Endodermal cell (in vitro differentiated cells): ENCODE measurements at regions not wholly inside any gene's neighbourhood (a gene's known extent, or its start where the extent isn't known, plus 50 kb on each side); places are given as distances from the start of the nearest gene placed in this dataset.
"Not testable (repeated sequence)": the region's sequence is repeated elsewhere in the genome, so short reads cannot be mapped to it uniquely, and the experiment has no call there.

Experiments
- DNase-seq: peaks from one replicate; pipeline ENCODE4 v3.0.0-alpha.2; 2017
- H3K27ac ChIP-seq: 2 replicates; pipeline ENCODE4 v1.5.1; 2013; ENCODE audit warnings: mild to moderate bottlenecking, low read depth, low read length, moderate library complexity
- H3K27me3 ChIP-seq: 2 replicates; pipeline ENCODE4 v1.6.1; 2013; ENCODE audit warnings: mild to moderate bottlenecking, low read length, moderate library complexity; ENCODE audit not compliant: insufficient read depth, control insufficient read depth, poor library complexity, severe bottlenecking
- H3K36me3 ChIP-seq: 2 replicates; pipeline ENCODE4 v1.7.0; 2013; ENCODE audit warnings: mild to moderate bottlenecking, low read length, moderate library complexity; ENCODE audit not compliant: control insufficient read depth, insufficient read depth
- H3K4me1 ChIP-seq: one replicate; pipeline ENCODE4 v1.7.0; 2013; ENCODE audit warnings: low read length; ENCODE audit not compliant: control insufficient read depth, insufficient read depth
- H3K4me3 ChIP-seq: 2 replicates; pipeline ENCODE4 v1.5.1; 2013; ENCODE audit warnings: mild to moderate bottlenecking, low read length, moderate library complexity
- H3K9ac ChIP-seq: 2 replicates; pipeline ENCODE4 v1.6.1; 2013; ENCODE audit warnings: mild to moderate bottlenecking, low read length, moderate library complexity; ENCODE audit not compliant: poor library complexity, severe bottlenecking; ENCODE audit errors: extremely low read depth
- H3K9me3 ChIP-seq: 2 replicates; pipeline ENCODE4 v1.6.1; 2013; ENCODE audit warnings: mild to moderate bottlenecking, low read length, moderate library complexity; ENCODE audit not compliant: control insufficient read depth
- H3K27ac Mint-ChIP-seq: 2 replicates; pipeline ENCODE4 v1.8.0; 2020; ENCODE audit warnings: mixed read lengths
- H3K27me3 Mint-ChIP-seq: 2 replicates; pipeline ENCODE4 v1.8.0; 2021; ENCODE audit warnings: mild to moderate bottlenecking, mixed read lengths; ENCODE audit not compliant: insufficient read depth
- H3K36me3 Mint-ChIP-seq: 2 replicates; pipeline ENCODE4 v1.8.0; 2020; ENCODE audit warnings: low read depth, mixed read lengths
- H3K4me1 Mint-ChIP-seq: 2 replicates; pipeline ENCODE4 v1.8.0; 2020; ENCODE audit warnings: mixed read lengths
- H3K4me3 Mint-ChIP-seq: 2 replicates; pipeline ENCODE4 v1.8.0; 2020; ENCODE audit warnings: mild to moderate bottlenecking, moderate library complexity, mixed read lengths
- H3K9me3 Mint-ChIP-seq: 2 replicates; pipeline ENCODE4 v1.8.0; 2020; ENCODE audit warnings: mild to moderate bottlenecking, mixed read lengths
- WGBS, 2 experiments: methylation state at CpG; one replicate each; pipeline versions ENCODE4 v1.1.5 to v1.1.7; 2013; ENCODE audit warnings: missing lambda C conversion rate in 2 of 2, mixed read lengths in 1 of 2; ENCODE audit not compliant: insufficient coverage in 1 of 2, insufficient read length in 1 of 2; 5-methylcytosine and 5-hydroxymethylcytosine counted together

DNA sequence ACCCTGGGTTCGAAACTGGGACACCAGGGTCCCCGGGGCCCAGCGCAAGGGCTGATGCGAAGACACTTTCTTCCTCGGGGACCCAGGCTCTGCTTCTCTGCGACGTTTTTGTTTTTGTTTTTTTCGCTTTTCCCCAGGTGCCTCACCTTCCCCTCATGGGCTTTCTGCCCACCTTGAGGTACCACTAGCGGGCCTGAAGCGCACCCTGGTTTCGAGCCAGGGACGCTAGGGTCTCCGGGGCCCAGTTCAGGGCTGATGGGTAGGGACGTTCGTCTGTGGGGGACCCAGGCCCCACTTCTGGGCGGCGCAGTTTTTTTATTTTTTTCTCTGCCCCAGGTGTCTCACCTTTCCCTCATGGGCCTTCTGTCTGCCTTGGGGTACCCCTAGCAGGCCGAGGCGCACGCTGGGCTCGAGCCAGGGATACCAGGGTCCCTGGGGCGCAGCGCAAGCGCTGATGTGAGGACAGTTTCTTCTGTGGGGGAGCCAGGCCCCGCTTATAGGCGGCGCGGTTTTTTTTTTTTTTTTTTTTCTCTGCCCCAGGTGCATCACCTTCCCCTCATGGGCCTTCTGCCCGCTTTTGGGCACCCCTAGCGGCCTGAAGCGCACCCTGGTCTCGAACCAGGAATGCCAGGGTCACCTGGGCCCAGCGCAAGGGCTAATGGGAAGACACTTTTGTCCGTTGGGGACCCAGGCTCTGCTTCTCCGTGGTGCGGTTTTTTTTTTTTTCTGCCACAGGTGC is 166.8 kb upstream of the ZNG1F start:
- H3K4me3 Mint-ChIP-seq, H3K4me3 ChIP-seq, H3K36me3 ChIP-seq, H3K27me3 ChIP-seq, H3K4me1 ChIP-seq, H3K27ac Mint-ChIP-seq, H3K36me3 Mint-ChIP-seq, H3K27me3 Mint-ChIP-seq, H3K9me3 ChIP-seq, H3K27ac ChIP-seq, H3K4me1 Mint-ChIP-seq, DNase-seq, H3K9ac ChIP-seq: not testable (repeated sequence)
- 100% methylated on average over 2 of the region's 36 CpGs; no CpG with 5 or more reads in 1 of the 2 experiments for WGBS, 2 experiments
- peaks cover 15% of the 10 kb centered on the region for H3K9me3 Mint-ChIP-seq

DNA sequence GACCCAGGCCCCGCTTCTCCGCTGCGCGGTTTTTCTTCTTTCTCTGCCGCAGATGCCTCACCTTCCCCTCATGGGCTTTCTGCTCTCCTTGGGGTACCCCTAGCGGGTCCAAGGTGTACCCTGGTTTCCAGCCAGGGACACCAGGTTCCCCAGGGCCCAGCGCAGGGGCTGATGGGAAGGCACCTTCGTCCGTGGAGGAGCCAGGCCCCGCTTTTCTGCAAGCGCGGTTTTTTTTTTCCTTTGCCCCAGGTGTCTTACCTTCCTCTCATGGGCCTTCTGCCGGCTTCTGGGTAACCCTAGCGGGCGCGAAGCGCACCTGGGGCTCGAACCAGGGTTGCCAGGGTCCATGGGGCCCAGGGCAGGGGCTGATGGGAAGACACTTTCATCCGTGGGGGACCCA is 165.9 kb upstream of the ZNG1F start:
- H3K27me3 ChIP-seq, H3K9ac ChIP-seq, H3K27ac ChIP-seq, H3K36me3 Mint-ChIP-seq, H3K4me1 ChIP-seq, H3K27ac Mint-ChIP-seq, H3K9me3 ChIP-seq, H3K4me3 Mint-ChIP-seq, DNase-seq, H3K4me1 Mint-ChIP-seq, H3K4me3 ChIP-seq, H3K36me3 ChIP-seq, H3K27me3 Mint-ChIP-seq: not testable (repeated sequence)
- no CpG with 5 or more reads among the region's 19 CpGs for WGBS, 2 experiments
- peaks cover 15% of the 10 kb centered on the region for H3K9me3 Mint-ChIP-seq

DNA sequence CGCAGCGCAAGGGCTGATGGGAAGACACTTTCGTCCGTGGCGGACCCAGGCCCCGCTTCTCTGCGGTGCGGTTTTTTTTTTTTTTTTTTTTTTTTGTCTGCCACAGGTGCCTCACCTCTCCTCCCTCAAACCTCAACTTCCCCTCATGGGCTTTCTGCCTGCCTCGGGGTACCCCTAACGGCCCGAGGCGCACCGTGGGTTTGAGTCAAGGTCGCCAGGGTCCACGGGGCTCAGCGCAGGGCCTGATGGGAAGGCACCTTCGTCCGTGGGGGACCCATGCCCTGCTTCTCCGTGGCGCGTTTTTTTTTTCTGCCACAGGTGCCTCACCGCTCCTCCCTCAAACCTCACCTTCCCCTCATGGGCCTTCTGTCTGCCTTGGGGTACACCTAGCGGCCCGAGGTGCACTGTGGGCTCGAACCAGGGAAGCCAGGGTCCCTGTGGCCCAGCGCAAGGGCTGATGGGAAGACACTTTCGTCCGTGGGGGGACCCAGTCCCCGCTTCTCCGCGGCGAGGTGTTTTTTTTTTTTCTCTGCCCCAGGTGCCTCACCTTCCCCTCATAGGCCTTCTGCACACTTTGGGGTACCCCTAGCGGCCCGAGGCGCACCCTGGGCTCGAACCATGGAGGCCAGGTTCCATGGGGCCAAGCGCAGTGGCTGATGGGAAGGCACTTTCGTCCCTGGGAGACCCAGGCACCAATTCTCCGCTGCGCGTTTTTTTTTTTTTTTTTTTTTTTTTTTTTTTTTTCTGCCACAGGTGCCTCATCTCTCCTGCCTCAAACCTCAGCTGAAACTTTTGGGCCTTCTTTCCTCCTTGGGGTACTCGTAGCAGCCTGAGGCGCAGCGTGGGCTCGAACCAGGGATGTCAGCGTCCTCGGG is 165.2 kb upstream of the ZNG1F start:
- not testable (repeated sequence) for H3K36me3 Mint-ChIP-seq

DNA sequence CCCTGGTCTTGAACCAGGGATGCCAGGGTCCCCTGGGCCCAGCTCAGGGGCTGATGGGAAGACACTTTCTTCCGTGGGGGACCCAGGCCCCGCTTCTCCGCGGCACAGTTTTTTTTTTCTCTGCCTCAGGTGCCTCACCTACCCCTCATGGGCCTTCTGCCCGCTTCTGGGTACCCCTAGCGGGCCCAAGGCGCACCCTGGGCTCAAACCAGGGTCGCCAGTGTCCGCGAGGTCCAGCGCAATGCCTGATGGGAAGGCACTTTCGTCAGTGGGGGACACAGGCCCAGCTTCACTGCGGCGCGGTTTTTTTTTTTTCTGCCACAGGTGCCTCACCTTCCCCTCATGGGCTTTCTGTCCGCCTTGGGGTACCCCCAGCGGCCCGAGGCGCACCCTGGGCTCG is 163.9 kb upstream of the ZNG1F start:
- H3K27ac ChIP-seq, H3K27me3 Mint-ChIP-seq, H3K9me3 ChIP-seq, H3K4me1 Mint-ChIP-seq, H3K27me3 ChIP-seq, H3K9ac ChIP-seq, H3K36me3 Mint-ChIP-seq, H3K4me1 ChIP-seq, H3K4me3 ChIP-seq, DNase-seq, H3K27ac Mint-ChIP-seq, H3K4me3 Mint-ChIP-seq, H3K36me3 ChIP-seq: not testable (repeated sequence)
- peaks cover 10% of the 10 kb centered on the region for H3K9me3 Mint-ChIP-seq
- 90% methylated on average over 12 of the region's 20 CpGs; no CpG with 5 or more reads in 1 of the 2 experiments for WGBS, 2 experiments

More for the DNA sequence above, 165.2 kb upstream of the ZNG1F start:
- H3K36me3 ChIP-seq, H3K9ac ChIP-seq, H3K27me3 Mint-ChIP-seq, H3K4me3 ChIP-seq, H3K4me1 Mint-ChIP-seq, H3K27me3 ChIP-seq, DNase-seq, H3K4me1 ChIP-seq, H3K4me3 Mint-ChIP-seq, H3K9me3 ChIP-seq, H3K27ac ChIP-seq, H3K27ac Mint-ChIP-seq: not testable (repeated sequence)
- 96% methylated on average over 4 to 22 of the region's 47 CpGs for WGBS, 2 experiments
- H3K9me3 Mint-ChIP-seq: peaks cover 15% of the 10 kb centered on the region

DNA sequence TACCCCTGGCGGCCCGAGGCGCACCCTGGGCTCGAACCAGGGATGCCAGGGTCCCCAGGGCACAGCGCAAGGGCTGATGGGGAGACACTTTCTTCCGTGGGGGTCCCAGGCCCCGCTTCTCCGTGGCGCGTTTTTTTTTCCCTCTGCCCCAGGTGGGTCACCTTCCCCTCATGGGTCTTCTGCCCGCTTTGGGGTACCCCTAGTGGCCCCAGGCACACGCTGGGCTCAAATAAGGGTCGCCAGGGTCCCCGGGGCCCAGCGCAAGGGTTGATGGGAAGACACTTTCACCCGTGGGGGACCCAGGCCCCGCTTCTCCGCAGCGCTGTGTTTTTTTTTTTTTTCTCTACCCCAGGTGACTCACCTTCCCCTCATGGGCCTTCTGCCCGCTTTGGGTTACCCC is 163.3 kb upstream of the ZNG1F start:
- H3K27ac ChIP-seq, DNase-seq, H3K27me3 Mint-ChIP-seq, H3K27ac Mint-ChIP-seq, H3K4me3 ChIP-seq, H3K4me3 Mint-ChIP-seq, H3K9me3 Mint-ChIP-seq, H3K36me3 Mint-ChIP-seq, H3K36me3 ChIP-seq, H3K27me3 ChIP-seq, H3K9ac ChIP-seq, H3K4me1 Mint-ChIP-seq, H3K9me3 ChIP-seq, H3K4me1 ChIP-seq: not testable (repeated sequence)
- WGBS, 2 experiments: 93% methylated on average over 16 of the region's 20 CpGs; no CpG with 5 or more reads in 1 of the 2 experiments

DNA sequence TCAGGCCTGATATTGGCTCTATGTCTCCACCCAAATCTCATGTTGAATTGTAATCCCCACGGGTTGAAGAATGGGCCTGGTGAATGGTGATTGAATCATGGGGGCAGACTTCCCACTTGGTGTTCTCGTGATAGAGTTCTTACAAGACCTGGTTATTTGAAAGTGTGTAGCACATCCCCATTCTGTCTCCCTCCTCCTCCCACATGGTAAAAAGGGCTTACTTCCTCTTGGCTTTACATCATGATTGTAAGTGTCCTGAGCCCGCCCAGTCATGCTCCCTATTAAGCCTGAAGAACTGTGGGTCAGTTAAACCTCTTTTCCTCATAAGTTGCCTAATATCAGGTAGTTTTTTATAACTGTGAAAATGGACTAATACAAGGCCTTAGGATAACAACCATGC is 158.8 kb upstream of the ZNG1F start:
- not testable (repeated sequence) for H3K36me3 Mint-ChIP-seq

More for the DNA sequence above, 158.8 kb upstream of the ZNG1F start:
- H3K27ac Mint-ChIP-seq, H3K4me1 ChIP-seq, H3K36me3 ChIP-seq, H3K4me1 Mint-ChIP-seq, DNase-seq, H3K4me3 ChIP-seq, H3K9me3 Mint-ChIP-seq, H3K27me3 ChIP-seq, H3K4me3 Mint-ChIP-seq, H3K9ac ChIP-seq, H3K27me3 Mint-ChIP-seq, H3K9me3 ChIP-seq, H3K27ac ChIP-seq: not testable (repeated sequence)
- WGBS, 2 experiments: no CpG with 5 or more reads among the region's 3 CpGs
